ENCODE measurements at regions not wholly inside any gene's neighbourhood (a gene's known extent, or its start where the extent isn't known, plus 50 kb on each side); places are given as distances from the start of the nearest gene placed in this dataset.

DNA sequence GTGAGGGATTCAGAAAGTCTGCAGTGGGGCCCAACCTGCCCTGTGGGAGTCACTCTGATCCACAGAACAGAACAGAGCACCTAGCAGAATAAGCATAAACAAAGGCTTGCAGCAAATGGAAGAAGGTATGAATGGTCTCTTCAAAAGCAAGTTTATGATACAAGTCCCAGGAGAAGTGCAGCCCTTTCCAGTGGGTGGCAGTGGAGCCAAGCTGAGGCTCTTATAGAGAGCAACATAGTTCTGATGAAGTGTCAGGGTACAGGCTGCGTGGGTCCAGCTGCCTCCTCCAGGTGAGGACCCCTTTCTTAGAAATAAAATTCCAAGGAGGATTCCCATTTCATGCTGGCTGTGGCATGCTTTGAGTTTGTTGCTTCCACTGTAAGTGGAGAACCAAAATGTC, 88.8 kb upstream of the PAK3 start:
- Histone ChIP-seq H3K4me1 (no peaks in the 10 kb centered on the region), H3K27ac (no peak overlapping the region), H3K36me3 (no peaks in the 10 kb centered on the region), H3K4me3 (no peak overlapping the region), H3K27me3 (peaks cover 0 to 59% of the 10 kb centered on the region in 2 donors), H3K9me3 (no peaks in the 10 kb centered on the region)
- intact Hi-C loops (cut with DNase I; ENCODE audit: low total_unique reads), result no loop called here
- no peak for TF ChIP-seq POLR2AphosphoS5 (IDR thresholded peaks at IDR 0.05)
- TF ChIP-seq, protein P1, sequence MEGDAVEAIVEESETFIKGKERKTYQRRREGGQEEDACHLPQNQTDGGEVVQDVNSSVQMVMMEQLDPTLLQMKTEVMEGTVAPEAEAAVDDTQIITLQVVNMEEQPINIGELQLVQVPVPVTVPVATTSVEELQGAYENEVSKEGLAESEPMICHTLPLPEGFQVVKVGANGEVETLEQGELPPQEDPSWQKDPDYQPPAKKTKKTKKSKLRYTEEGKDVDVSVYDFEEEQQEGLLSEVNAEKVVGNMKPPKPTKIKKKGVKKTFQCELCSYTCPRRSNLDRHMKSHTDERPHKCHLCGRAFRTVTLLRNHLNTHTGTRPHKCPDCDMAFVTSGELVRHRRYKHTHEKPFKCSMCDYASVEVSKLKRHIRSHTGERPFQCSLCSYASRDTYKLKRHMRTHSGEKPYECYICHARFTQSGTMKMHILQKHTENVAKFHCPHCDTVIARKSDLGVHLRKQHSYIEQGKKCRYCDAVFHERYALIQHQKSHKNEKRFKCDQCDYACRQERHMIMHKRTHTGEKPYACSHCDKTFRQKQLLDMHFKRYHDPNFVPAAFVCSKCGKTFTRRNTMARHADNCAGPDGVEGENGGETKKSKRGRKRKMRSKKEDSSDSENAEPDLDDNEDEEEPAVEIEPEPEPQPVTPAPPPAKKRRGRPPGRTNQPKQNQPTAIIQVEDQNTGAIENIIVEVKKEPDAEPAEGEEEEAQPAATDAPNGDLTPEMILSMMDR (IDR thresholded peaks at IDR 0.05), result no peak
- TF ChIP-seq POLR2A (IDR thresholded peaks at IDR 0.05), result no peak
- no peak for DNase-seq (ENCODE audit: low spot score in 2 of 2)

DNA sequence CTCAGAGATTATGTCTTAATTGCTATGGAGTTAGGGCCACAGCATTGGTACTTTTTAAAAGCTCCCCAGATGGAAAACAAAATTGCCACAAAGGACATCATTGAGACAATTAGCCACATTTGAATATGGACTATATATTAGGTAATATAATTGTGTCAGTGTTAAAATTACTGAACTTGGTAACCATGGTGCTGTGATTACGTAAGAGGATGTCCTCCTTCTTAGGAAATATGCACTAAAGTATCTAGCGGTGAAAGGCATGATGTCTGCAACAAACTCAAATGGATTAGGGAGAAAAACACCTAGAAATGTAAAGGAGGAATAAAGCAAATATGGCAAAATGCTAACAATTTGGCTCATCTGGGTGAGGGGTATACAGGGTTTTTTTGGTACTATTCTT, 89.9 kb upstream of the PAK3 start:
- intact Hi-C loops (cut with DNase I; ENCODE audit: low total_unique reads), result no loop called here
- Histone ChIP-seq H3K9me3 (no peaks in the 10 kb centered on the region), H3K4me1 (no peaks in the 10 kb centered on the region), H3K27me3 (peaks cover 0 to 70% of the 10 kb centered on the region in 2 donors), H3K36me3 (no peaks in the 10 kb centered on the region), H3K4me3 (no peak overlapping the region), H3K27ac (no peak overlapping the region)
- no peak for DNase-seq (ENCODE audit: low spot score in 2 of 2)
- TF ChIP-seq POLR2A (IDR thresholded peaks at IDR 0.05) (no peak), POLR2AphosphoS5 (IDR thresholded peaks at IDR 0.05) (no peak)
- TF ChIP-seq, protein P1 (IDR thresholded peaks at IDR 0.05), result no peak

DNA sequence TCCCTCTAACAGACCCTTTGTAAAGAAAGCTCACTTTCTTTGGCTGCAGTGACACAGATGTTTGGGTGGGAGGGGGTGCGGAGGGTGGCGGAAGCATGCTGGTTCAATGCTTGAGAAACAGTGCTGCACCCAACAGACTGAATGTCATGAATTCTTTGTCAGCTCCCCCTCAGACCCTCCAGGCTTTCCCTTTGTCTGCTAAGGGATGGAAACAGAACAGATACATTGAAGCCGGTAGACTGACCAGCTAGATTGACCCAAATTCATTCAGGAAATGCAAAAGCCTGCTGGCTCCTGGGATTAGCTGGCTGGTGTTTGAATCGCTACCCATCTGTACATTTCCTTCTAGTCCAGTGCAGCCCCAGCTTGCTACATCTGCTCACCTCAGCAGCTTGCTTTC, 90.8 kb upstream of the PAK3 start:
- no peaks in the 10 kb centered on the region for H3K36me3 ChIP-seq
- no peak overlapping the region for H3K4me3 ChIP-seq
- TF ChIP-seq, protein P1 (IDR thresholded peaks at IDR 0.05), result no peak
- TF ChIP-seq POLR2A (IDR thresholded peaks at IDR 0.05) (no peak), POLR2AphosphoS5 (IDR thresholded peaks at IDR 0.05) (no peak)
- DNase-seq (ENCODE audit: low spot score in 2 of 2), result no peak
- intact Hi-C loops (cut with DNase I; ENCODE audit: low total_unique reads), result no loop called here
- H3K27me3 ChIP-seq, result peaks cover 0 to 75% of the 10 kb centered on the region in 2 donors
- H3K9me3 ChIP-seq, result no peaks in the 10 kb centered on the region
- H3K27ac ChIP-seq, result no peak overlapping the region
- H3K4me1 ChIP-seq, result no peaks in the 10 kb centered on the region

GRCh38 chrX:111003118-111003517, 92.9 kb upstream of the PAK3 start:
- intact Hi-C loops (cut with DNase I; ENCODE audit: low total_unique reads), result no loop called here
- DNase-seq (ENCODE audit: low spot score in 2 of 2), result no peak
- H3K36me3 ChIP-seq, result no peaks in the 10 kb centered on the region
- no peak overlapping the region for H3K4me3 ChIP-seq
- peaks cover 0 to 75% of the 10 kb centered on the region in 2 donors for H3K27me3 ChIP-seq
- TF ChIP-seq, protein P1 (IDR thresholded peaks at IDR 0.05), result no peak
- no peak for TF ChIP-seq POLR2AphosphoS5 (IDR thresholded peaks at IDR 0.05)
- TF ChIP-seq POLR2A (IDR thresholded peaks at IDR 0.05), result no peak
- H3K9me3 ChIP-seq, result no peaks in the 10 kb centered on the region
- no peaks in the 10 kb centered on the region for H3K4me1 ChIP-seq
- H3K27ac ChIP-seq, result no peak overlapping the region

- TF ChIP-seq POLR2A (IDR thresholded peaks at IDR 0.05) (no peak), POLR2AphosphoS5 (IDR thresholded peaks at IDR 0.05) (no peak)
- TF ChIP-seq, protein P1 (IDR thresholded peaks at IDR 0.05), result no peak
- no peak overlapping the region for H3K27ac ChIP-seq
- H3K36me3 ChIP-seq, result no peaks in the 10 kb centered on the region
- no peaks in the 10 kb centered on the region for H3K4me1 ChIP-seq
- peaks cover 0 to 55% of the 10 kb centered on the region in 2 donors for H3K27me3 ChIP-seq
- no peaks in the 10 kb centered on the region for H3K9me3 ChIP-seq
- intact Hi-C loops (cut with DNase I; ENCODE audit: low total_unique reads), result no loop called here
- no peak for DNase-seq (ENCODE audit: low spot score in 2 of 2)
- no peak overlapping the region for H3K4me3 ChIP-seq
Observed at GRCh38 chrX:110992611-110993010, 103.4 kb upstream of the PAK3 start.
